Stimulated activated CD4-positive, alpha-beta T cell treated with anti-CD3 and anti-CD28 coated beads, Interleukin-12 subunit alpha, Interleukin-12 subunit beta, amount 100 ng/mL, for 24 hours (primary cell): ENCODE measurements at regions not wholly inside any gene's neighbourhood (a gene's known extent, or its start where the extent isn't known, plus 50 kb on each side); places are given as distances from the start of the nearest gene placed in this dataset.

ENCODE experiments used
- DNase-seq, 2 experiments: peaks; one replicate each; pipeline ENCODE4 v3.0.0-alpha.2; 2020; ENCODE audit warnings: low read depth in 2 of 2

DNA sequence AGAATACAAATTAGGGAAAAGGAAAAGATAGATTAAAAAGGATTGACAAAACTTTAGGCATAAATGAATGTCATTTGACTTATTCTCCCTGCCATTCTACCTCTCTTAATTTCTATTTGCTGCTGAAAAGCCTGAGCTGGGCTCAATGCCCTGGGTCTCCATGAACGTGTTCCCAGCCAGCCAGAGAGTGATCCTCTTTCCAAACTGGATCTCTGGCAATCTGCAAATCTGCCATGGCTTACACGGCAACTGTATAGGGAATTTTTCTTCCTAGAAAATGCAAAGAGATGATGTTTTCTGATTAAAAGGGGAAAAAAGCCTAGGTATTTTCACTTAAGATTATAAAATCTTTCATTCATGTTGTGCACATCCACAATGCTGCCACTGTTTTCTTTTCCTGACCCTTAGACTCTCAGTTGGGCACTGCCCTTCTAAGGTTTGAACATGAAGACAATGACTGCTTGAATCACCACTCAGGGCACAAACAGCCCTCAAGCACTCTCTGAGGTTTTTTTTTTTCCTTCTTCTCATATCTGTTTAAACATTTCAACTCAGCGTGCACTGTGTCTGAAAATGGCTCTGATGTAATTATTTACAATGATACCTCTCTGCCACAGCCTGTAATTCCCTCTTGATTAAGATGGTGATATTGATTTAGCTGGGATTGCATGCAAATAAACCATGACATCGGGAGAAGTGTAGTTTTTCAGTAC lies 60.3 kb downstream of the DACT1 start:
- no peak for DNase-seq

DNA sequence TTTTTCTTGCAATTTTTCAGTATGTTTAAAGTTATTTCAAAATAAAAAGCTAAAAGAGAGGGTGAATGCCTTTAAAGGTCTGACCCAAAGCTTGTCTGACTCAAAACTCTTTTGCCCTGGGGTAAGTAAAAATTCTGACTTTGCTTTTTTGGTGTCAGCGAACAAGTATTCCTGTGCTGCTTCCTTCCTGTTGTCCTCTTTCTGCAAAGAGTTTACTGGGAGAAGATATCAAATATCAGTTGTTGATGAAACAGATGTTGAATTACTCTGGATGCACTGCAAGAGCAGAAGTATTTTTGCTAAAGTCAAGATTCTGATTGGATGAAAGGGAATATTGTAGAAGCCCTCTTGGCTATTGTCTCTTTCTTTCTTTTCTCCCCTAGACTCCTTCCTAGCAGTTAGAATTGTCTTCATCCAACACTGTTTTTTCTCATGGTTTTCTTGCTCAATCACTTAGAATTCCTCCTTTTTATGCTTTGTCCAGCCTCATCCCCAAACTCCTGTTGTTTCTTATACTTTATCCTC lies 62.0 kb downstream of the DACT1 start:
- no peak for DNase-seq

DNA sequence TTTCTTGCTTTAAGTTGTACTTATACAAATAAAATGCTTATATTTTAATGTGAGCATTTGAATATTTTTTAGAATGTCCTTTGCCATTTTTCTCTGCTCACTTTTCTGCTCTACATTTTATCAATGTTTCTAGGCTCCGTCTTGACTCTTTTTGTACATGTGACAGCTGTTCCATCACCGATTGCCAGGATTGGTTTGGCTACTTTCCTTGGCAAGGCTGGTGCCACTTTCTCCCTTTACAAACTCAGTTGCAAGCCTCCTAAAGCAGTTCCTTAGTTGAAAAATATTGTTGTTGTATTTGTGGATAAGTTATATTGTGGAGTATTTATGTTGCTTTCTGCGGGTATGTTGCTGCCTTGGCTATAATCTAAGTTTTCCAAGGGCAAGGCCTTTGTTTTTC lies 63.4 kb downstream of the DACT1 start:
- no peak for DNase-seq

DNA sequence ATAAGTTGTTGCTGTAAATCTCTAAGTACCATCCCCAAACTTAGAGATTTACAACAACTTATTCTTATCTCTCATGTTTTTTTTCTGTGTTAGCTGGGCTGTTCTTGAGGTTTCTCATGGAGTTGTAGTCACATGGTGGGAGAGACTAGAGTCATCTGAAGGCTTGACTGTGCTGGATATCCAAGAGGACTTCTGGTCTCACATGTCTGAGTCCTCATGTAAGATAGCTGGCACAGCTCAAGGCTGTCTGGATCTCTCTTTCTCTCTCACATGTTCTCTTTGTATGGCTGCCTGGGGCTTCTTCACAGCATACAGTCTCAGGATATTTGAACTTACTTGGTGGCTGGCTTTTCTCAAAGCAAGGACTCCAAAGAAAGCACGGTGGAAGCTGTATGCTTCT lies 63.8 kb downstream of the DACT1 start:
- DNase-seq: no peak

DNA sequence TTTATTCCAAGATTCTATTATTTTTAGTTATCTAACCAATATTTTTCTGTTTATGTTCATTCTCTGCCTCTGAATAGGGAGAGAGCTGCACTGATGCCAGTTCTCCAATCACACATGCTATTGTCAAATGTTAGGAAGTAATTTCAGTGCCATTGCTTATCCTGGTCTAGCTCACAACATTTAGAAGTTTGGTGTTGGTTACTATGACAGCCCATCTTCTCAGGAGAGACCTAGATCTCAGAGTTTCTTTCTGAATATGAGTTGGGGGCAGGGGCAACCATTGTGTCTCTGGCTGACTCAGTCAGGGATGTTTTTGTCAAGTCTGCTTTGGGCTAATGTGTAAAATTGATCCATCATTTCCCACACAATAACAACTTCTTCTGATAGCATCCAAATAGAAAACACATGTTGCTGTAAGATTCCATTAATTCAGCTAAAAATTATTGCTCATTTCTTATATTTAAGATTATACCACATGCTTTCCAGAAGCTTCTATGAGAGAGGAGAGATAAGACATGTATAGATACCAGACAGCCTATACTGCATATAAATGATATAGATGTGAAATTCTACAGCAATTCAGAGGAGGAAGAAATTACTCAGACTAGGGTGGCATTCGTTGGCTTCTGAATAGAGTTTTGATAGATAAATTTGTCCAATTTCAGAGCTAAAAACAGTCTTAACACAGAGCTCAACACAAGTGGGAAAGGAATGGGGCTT lies 64.8 kb downstream of the DACT1 start:
- no peak for DNase-seq

DNA sequence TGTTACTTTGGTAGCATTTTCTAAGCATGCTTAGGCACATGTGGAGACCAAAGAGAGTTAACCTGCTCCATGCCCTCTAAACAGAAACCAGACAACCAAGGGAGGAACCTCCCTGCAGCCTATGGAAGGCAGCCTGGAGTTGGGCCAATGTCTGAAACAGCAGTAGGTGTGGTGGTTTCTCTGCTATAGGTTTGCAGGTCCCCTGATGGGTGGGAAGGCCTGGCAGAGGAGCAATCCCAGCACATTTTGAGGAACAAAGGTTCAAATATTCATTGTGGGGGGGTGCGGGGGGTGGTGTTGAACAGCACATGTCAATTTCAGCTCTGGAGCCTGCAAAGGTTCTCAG lies 65.4 kb downstream of the DACT1 start:
- DNase-seq: no peak

- no peak for DNase-seq
Measured at GRCh38 chr14:58705066-58705465, 67.3 kb downstream of the DACT1 start.

DNA sequence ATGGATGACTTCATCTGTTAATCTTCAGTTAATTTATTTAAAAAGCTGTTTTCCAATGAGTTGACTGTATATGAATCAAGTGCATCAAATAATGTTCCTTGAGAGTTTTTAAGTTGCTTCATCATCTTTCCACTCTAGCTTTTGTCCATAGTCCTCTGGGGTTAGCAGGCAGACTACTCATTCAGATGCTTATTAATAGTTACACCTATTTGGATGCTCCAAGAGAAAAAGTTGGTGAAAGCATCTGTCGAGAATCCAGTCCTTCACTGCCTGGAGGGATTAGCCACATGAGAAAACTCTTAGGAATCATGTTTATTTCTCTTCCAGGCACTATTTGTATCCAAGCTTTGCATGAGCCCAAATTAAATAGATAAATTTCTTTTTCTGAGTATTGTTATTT lies 70.2 kb downstream of the DACT1 start:
- DNase-seq: no peak

GRCh38 chr14:58709949-58710348 lies 72.2 kb downstream of the DACT1 start:
- no peak for DNase-seq

DNA sequence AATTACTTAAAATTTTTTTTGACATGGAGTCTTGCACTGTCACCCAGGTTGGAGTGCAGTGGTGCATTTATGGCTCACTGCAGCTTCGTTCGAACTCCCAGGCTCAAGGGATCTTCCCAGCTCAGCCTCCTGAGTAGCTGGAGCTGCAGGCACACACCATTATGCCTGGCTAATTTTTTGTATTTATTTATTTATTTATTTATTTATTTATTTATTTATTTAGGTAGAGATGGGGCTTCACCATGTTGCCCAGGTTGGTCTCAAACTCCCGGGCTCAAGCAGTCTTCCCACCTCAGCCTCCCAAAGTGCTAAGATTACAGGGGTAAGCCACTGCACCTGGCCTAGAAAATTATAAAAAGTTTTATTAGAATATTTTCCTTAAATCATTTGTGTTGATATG lies 73.6 kb downstream of the DACT1 start:
- DNase-seq: no peak

DNA sequence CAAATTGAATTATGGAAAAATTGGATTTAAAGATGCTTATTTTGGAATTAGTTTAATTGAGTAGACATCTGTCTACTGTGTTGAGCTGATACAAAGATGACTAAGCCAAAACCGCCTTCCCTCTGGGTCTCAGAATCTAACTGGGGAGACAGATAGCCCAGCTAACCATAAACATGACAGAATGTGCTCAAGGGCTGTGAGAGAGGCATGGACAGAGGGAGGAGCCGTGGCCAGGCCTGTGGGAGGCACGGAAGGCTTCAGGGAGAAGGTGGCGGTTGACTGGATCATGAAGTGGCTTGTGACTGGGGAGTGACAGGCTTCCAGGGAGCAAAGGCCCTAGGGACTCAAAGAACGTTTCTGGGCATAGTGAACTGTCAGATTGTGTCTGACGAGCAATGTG lies 74.6 kb downstream of the DACT1 start:
- DNase-seq: no peak

GRCh38 chr14:58713677-58714076 lies 75.9 kb downstream of the DACT1 start:
- DNase-seq: no peak

DNA sequence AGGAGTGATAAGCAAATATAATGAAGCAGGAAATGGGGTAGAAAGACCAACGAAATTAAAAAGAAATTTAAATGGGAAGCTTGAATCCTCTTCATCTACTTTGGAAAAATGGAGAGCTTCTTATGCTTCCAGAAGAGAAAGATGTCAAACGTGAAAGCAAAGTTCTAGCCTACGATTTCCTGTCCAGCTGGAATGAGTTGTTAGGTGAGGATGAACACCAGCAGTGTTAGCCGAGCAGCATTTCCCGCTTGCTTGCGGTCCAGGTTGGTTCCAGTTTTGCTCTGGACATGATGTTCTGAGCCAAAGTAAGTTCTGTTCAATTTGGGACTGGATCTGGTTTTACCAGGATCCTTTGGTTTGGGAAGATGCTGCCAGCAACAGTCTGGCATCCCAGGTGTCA lies 78.9 kb downstream of the DACT1 start:
- DNase-seq: no peak

DNA sequence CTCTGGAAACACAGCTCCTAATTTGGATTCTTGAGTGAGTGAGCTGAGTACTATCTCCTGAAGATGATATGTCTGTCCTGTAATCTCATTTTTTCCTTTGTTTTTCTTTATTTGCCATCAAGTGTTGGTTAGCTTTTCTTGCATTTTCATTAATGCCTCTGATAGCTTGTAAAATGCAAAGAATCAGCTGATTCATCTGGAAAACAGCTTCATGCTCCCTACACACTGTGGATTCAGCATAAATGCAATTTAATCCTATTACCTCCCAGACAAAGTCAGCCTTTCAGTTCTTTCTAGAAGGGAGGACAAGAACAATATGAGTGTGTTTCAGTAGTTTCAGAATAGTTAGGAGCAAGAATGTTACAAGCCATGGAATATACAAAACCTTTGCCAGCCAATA lies 79.4 kb downstream of the DACT1 start:
- DNase-seq: no peak

- no peak for DNase-seq
Measured at GRCh38 chr14:58717813-58718212, 80.1 kb downstream of the DACT1 start.

DNA sequence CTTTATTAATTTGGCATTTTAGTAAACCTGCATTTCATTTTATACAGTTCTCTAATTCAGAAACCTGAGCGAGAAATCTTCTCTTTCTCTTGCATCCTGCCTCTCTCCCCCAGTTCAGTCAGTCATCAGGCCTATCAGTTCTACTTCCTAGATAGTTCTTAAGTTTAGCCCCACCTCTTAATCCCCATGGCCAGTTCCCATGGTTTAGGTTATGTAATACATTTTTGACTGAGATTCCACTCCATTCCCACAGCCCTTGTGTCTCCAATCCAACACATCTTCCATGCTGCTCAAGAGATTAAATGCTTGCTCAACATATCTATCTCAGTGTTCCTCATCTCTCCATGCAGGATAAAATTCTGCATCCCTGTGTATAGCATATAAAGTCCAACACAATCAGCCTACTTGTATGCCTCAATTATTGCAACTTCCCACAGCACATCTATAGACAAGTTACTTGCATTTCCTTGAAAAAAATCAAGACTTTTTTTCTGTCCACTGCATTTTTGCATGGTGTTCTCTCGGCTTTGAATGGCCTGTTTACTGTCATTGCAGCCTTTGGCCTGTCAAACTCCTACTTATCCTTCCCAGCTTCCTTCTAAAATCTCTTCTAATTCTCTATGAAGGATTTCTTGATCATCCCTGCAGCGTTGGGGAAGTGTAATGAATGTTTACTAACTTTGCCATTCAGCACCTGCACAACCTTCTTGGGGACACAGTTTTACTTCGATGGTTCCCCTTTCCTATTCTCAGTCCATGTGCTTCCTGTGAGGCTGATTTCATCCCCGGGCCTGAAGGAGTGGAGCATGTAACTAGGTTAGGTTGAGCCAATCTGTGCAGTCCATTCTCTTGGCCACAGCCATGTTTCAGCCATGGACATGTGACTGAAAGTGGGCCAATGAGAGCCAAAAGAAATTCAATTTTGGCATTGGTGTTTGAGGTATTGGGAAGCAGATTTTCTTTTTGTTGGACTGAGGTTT lies 80.8 kb downstream of the DACT1 start:
- no peak for DNase-seq

- DNase-seq: no peak
Measured at GRCh38 chr14:58721723-58722122, 84.0 kb downstream of the DACT1 start.

- no peak for DNase-seq
Measured at GRCh38 chr14:58722441-58722840, 84.7 kb downstream of the DACT1 start.

- no peak for DNase-seq
Measured at GRCh38 chr14:58724206-58724605, 86.4 kb downstream of the DACT1 start.

GRCh38 chr14:58724702-58725101 lies 86.9 kb downstream of the DACT1 start:
- DNase-seq: no peak

DNA sequence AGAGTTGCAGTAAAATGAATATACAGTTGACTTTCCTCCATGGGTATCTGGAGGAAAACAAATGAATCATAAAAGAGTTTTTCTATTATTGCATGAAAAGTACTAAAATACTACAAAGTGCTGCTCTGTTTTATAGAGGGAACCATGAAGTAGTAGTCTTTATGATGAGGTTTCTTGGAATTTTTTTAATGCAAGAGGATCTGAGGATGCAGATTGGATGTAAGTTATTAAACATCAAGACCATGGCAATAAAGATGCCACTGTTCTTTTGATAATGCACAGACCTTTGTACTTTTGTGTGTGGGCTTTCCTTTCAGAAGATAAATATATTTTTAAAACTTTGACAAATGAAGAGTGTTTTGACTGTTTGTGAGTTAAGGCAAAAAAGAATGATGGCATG lies 87.5 kb downstream of the DACT1 start:
- no peak for DNase-seq

DNA sequence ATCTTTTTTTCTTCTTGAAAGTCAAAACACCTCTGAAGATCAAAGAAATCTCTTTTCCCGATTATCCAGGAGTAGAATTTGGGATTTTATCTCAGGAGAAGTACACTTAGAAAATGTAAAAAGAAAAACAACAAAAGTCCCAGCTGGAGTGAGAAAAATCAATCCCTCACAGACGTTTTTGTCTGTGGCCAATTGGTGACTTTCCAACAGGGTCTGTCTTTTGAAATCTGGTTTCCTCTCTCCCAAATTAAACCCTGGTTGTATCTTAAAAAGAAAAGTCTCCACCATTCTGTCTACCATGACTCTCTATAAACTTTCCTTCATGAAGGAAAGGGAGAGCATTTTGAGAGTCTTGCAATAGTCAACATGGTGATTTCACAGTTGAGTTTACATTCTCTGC lies 88.1 kb downstream of the DACT1 start:
- no peak for DNase-seq
